Kidney (tissue), 13 donors: ENCODE measurements at regions not wholly inside any gene's neighbourhood (a gene's known extent, or its start where the extent isn't known, plus 50 kb on each side); places are given as distances from the start of the nearest gene placed in this dataset.

Experiments
- DNase-seq, 5 donors: peaks; one replicate each; pipeline ENCODE4 v3.0.0-alpha.2; 2013 to 2020
- FAIRE-seq: peaks from 2 replicates; lab custom pipeline; 2012; peaks lifted over from hg19 to GRCh38; lab: Jason Lieb, UNC
- H3K27ac ChIP-seq, 2 donors: one replicate each; pipeline ENCODE4 v1.7.0; 2013; ENCODE audit warnings: low read depth in 2 of 2, low read length in 2 of 2, inconsistent platforms in 1 of 2
- H3K27me3 ChIP-seq: one replicate; pipeline ENCODE4 v1.7.1; 2013; ENCODE audit warnings: low read length, inconsistent platforms; ENCODE audit not compliant: control insufficient read depth, insufficient read depth
- H3K36me3 ChIP-seq, 3 donors: one replicate each; pipeline versions ENCODE4 v1.7.0 to v1.7.1; 2013; ENCODE audit warnings: low read length in 3 of 3, control low read depth in 1 of 3, inconsistent platforms in 1 of 3; ENCODE audit not compliant: insufficient read depth in 3 of 3, control insufficient read depth in 2 of 3
- H3K4me1 ChIP-seq, 3 donors: one replicate each; pipeline versions ENCODE4 v1.7.0 to v1.7.1; 2013; ENCODE audit warnings: low read length in 3 of 3, inconsistent platforms in 1 of 3, low read depth in 1 of 3; ENCODE audit not compliant: control insufficient read depth in 2 of 3, insufficient read depth in 2 of 3
- H3K4me3 ChIP-seq, 3 donors: one replicate each; pipeline versions ENCODE4 v1.7.0 to v1.8.1; 2013; ENCODE audit warnings: low read length in 3 of 3, control low read depth in 1 of 3, inconsistent platforms in 1 of 3
- H3K9ac ChIP-seq, 3 donors: one replicate each; pipeline versions ENCODE4 v1.7.0 to v1.7.1; 2013; ENCODE audit warnings: low read length in 3 of 3, control low read depth in 1 of 3, inconsistent platforms in 1 of 3
- H3K9me3 ChIP-seq, 3 donors: one replicate each; pipeline versions ENCODE4 v1.7.0 to v1.7.1; 2013; ENCODE audit warnings: low read length in 3 of 3, control low read depth in 1 of 3, inconsistent platforms in 1 of 3; ENCODE audit not compliant: control insufficient read depth in 2 of 3, insufficient read depth in 1 of 3
- intact Hi-C: fragments of 100-400 bp; cut with DNase I; formaldehyde crosslinking; loops from one replicate; pipeline ENCODE4 v1.11.1; 2022
- TF ChIP-seq, protein P1 (sequence below): IDR thresholded peaks from 3 replicates; pipeline ENCODE4 v1.5.1; 2012; ENCODE audit warnings: mild to moderate bottlenecking, moderate library complexity, borderline replicate concordance; ENCODE audit not compliant: insufficient read depth; ENCODE audit errors: extremely low read depth
- donor health status: control.
- donor health status: control.
- donor health status: control.
- donor health status: control.
- donor health status: control.
- donor health status: DM: yes; HTN: yes; CAD: no.
- donor health status: Normal renal cell carcinoma (clear cell type).

DNA sequence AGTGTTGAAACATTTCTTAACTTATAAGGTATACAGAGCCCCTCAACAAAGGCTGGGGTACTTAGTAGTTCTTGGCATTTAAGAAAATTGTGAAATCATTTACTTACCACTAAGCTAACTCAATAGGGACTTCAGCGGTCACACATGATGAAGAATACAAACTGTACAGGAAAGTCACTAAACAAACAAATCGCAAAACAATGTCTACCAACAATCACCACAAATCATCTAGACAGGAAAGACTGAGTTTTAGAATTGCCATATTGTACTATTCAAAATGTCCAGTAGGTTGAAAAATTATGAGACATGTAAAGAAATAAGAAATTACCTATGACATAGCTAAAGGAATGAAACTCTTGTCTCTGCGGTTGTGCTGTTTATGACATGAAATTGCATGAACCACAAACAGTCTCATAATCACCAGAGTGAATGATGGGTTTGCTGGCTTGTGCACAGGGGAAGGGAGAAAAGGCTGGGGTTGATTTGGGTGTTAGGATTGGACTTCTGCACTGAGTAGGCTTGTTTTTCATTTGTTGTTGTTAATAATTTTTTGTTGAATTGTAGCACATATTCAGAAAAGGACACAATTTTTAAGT, 441.1 kb upstream of the MON1B start:
- no peak for DNase-seq

GRCh38 chr16:76755496-76755895, 435.5 kb upstream of the MON1B start:
- Histone ChIP-seq H3K36me3 (no peaks in the 10 kb centered on the region), H3K4me1 (no peaks in the 10 kb centered on the region), H3K9ac (no peak overlapping the region), H3K27me3 (no peaks in the 10 kb centered on the region), H3K27ac (no peak overlapping the region), H3K4me3 (no peak overlapping the region), H3K9me3 (no peaks in the 10 kb centered on the region)
- intact Hi-C loops = no loop called here
- FAIRE-seq = no peak
- TF ChIP-seq, protein P1, sequence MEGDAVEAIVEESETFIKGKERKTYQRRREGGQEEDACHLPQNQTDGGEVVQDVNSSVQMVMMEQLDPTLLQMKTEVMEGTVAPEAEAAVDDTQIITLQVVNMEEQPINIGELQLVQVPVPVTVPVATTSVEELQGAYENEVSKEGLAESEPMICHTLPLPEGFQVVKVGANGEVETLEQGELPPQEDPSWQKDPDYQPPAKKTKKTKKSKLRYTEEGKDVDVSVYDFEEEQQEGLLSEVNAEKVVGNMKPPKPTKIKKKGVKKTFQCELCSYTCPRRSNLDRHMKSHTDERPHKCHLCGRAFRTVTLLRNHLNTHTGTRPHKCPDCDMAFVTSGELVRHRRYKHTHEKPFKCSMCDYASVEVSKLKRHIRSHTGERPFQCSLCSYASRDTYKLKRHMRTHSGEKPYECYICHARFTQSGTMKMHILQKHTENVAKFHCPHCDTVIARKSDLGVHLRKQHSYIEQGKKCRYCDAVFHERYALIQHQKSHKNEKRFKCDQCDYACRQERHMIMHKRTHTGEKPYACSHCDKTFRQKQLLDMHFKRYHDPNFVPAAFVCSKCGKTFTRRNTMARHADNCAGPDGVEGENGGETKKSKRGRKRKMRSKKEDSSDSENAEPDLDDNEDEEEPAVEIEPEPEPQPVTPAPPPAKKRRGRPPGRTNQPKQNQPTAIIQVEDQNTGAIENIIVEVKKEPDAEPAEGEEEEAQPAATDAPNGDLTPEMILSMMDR = no peak
- DNase-seq = no peak

More for the DNA sequence above, 441.1 kb upstream of the MON1B start:
- no peak overlapping the region for H3K4me3 ChIP-seq
- no peak overlapping the region for H3K27ac ChIP-seq
- no peaks in the 10 kb centered on the region for H3K4me1 ChIP-seq
- H3K9ac ChIP-seq = no peak overlapping the region
- no peaks in the 10 kb centered on the region for H3K27me3 ChIP-seq
- H3K9me3 ChIP-seq = no peaks in the 10 kb centered on the region
- H3K36me3 ChIP-seq = no peaks in the 10 kb centered on the region
- no peak for FAIRE-seq
- intact Hi-C loops = no loop called here
- TF ChIP-seq, protein P1 = no peak

DNA sequence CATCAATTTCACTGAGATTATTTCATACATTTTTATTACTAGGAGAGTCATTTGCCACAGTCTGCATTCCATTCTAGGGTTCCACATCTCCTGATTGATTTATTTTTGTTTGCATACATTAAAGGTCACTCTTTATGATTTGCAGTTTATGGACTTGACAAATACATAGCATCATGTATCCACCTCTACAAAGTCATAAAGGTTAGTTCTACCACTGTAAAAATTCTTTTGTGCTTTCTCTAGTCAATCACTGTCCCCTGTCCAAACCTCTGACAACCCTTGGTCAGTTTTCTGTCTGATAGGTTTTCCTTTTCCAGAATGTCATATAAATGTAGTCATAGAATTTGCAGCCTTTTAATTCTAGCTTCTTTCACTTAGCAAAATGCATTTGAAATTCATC, 434.6 kb upstream of the MON1B start:
- Histone ChIP-seq H3K27me3 (no peaks in the 10 kb centered on the region), H3K36me3 (no peaks in the 10 kb centered on the region), H3K4me3 (no peak overlapping the region), H3K9me3 (no peaks in the 10 kb centered on the region), H3K9ac (no peak overlapping the region), H3K4me1 (no peaks in the 10 kb centered on the region), H3K27ac (no peak overlapping the region)
- no peak for FAIRE-seq
- intact Hi-C loops = no loop called here
- TF ChIP-seq, protein P1 = no peak
- no peak for DNase-seq

- Histone ChIP-seq H3K36me3 (no peaks in the 10 kb centered on the region), H3K4me1 (no peaks in the 10 kb centered on the region), H3K9me3 (no peaks in the 10 kb centered on the region), H3K27me3 (no peaks in the 10 kb centered on the region), H3K4me3 (no peak overlapping the region), H3K27ac (no peak overlapping the region), H3K9ac (no peak overlapping the region)
- intact Hi-C loops = no loop called here
- DNase-seq (no peak), FAIRE-seq (no peak)
- TF ChIP-seq, protein P1 = no peak
Measured at GRCh38 chr16:76756951-76757350, 434.0 kb upstream of the MON1B start.
